Non-pigmented ciliary epithelial cell (primary cell): ENCODE measurements at regions not wholly inside any gene's neighbourhood (a gene's known extent, or its start where the extent isn't known, plus 50 kb on each side); places are given as distances from the start of the nearest gene placed in this dataset.

ENCODE experiments used
- DNase-seq: peaks from one replicate; pipeline ENCODE4 v3.0.0-alpha.2; 2010; ENCODE audit warnings: low read depth

DNA sequence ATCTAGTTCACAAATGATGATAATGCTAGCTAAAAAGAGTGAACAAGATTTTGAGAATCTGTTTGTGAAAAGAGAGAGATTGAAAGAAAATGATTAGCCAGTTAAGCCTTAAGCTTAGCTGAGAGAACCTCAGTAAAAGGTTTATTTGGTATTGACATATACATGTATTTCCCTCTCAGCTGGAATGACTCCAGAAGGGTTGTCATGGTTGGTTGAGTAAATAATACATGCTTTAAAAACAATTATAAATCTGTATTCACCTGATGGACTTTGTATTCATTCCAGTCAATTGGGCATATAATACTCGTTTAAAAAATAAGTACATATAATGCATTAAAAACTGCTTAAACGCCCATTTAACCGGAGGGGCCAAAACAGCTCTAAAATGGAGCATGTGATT, 181.4 kb downstream of the GRB14 start:
- DNase-seq = no peak

- no peak for DNase-seq
Observed at GRCh38 chr2:164439235-164439634, 182.0 kb downstream of the GRB14 start.

GRCh38 chr2:164438490-164439205, 182.6 kb downstream of the GRB14 start:
- DNase-seq = no peak

- no peak for DNase-seq
Observed at GRCh38 chr2:164436131-164436530, 185.2 kb downstream of the GRB14 start.

DNA sequence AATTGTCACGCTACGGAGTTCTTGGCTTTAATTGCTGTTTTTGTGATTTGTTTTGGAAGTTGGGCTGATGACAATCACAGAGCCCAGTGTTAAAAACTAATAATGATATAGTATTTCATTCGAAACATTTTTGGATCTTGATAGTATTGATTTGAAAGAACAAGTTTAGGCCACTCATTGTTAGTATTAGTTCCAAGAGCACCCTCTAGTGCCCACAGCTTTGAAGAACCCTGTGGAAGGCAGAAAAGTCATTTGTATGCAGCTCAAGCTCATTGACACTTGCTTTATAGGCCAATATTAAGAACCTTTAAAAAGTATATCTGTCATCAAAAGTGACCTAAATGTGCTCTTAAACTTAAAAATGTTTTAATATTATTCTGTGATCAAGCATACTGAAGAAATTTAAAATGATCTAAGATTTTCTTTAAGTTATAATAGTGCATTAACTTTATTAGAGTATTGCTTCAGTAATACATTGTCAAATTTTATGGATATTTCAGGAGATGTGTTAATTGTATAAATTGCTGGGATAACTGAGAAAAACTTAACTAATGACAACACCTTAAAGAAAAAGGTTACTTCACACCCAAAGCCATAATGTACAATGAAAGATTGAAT, 191.0 kb downstream of the GRB14 start:
- peak; percentile 13 for DNase-seq

DNA sequence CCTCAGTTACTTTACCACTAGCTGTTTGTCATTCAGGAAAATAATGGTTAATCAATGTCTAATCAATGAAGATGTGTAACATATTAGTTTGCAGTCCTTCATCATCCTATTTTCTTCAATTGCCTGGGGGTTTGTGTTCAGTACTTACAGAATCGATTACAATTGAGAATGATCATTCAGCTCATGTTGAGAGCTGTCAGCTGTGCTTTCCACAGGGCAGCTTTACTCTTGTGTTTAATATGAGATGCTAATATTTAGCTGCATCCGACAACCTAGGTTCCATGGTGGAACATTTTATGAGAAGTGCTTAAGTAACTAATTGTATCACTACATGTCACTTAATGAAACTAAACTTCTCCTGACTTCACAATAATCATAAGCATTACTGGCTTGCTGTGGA, 191.9 kb downstream of the GRB14 start:
- no peak for DNase-seq

GRCh38 chr2:164427111-164427510, 194.2 kb downstream of the GRB14 start:
- DNase-seq = no peak

GRCh38 chr2:164420787-164421186, 200.5 kb downstream of the GRB14 start:
- no peak for DNase-seq

DNA sequence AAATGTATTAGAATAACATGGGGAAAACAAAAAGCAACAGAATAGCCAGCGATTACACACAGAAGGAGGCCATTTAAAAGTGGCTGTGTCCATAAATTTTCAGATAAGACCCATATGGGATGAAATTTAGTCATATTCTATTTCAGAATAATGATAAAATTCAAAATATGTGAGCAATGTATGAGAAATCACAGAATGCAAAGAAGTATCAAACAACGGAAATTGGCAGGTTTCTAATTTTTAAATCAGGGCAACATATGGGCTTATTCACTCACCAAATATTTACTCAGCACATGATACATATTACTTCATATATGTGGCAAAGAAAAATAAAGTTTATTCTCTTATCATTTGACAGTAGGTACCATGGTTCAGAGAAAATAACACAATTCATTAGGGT, 208.5 kb downstream of the GRB14 start:
- DNase-seq = no peak

GRCh38 chr2:164389411-164389810, 231.9 kb downstream of the GRB14 start:
- no peak for DNase-seq

DNA sequence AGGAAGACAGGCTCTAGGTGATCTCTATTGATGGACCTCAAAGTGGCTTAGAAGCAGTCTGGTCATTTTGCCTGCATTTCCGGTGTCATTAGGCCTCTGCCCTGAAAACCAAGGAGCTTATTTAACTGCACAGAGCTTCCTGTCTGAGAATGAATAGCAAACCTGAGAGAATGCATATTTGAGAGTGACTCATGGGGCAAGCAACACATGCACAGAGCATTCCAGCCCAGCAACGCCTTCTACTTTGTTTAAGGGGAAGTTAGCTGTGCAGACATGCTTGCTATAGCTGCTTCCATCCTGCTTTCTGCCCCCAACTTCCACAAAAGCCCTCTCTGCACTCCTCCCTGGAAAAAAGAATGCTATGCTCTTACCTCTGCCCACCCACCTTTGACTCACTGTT, 232.8 kb downstream of the GRB14 start:
- DNase-seq = peak; percentile 84

- peak; percentile 14 for DNase-seq
Observed at GRCh38 chr2:164386231-164386630, 235.1 kb downstream of the GRB14 start.

DNA sequence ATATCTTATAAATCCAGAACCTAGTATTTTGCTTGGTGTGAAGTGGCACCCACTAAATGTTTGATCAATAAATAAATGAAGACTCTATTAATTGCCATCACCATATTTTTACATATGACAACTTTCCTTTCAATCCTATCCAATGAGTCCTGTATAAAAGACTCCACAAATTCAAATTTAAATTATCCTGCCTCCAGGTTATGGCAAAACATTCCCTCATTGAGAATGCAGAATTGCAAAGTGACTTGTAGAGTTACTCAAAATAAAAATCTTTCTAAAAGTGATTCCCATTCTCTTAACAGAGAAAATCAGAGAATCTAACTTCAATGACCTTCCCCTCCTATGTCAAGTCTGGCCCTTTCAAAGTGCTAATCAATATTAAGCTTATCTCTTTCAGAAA, 236.8 kb downstream of the GRB14 start:
- no peak for DNase-seq

- DNase-seq = no peak
Observed at GRCh38 chr2:164371916-164372315, 249.4 kb downstream of the GRB14 start.

- no peak for DNase-seq
Observed at GRCh38 chr2:164369366-164369765, 251.9 kb downstream of the GRB14 start.

GRCh38 chr2:164368896-164369295, 252.4 kb downstream of the GRB14 start:
- no peak for DNase-seq

DNA sequence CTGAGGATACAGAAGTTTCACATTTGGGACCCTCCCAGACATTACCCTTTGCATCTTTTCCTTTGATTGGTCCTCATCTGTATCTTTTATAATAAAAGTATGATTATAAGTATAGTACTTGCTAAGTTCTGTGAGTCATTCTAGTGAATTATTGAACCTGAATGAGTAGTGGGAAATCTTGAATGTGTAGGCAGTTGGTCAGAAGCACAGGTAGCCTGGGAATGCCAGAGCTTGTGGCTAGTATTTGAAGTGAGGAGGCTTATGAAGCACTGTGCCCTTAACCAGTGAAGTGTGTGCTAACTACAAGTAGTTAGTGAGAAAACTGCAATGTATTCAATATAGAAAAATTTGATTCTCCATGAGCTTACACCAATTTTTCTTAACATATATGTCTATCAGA, 257.6 kb downstream of the GRB14 start:
- DNase-seq = no peak

DNA sequence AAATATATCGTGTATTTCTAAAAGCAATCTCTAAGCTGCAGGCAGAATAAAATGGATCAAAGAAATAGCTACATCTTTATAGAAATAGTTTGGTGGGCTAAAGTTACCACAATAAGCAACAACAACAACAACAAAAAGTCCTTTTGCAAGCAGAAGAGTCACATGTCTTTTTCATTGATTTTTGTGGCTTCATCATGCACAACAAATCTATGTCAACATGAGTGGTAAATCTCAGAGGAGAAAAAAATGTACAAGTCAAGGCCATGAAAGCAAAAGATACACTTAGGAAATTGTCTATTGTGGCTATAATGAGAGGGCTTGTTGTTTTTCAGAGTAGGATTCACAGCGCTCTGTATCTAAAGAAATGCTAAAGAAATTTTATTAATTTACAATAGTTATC, 269.7 kb downstream of the GRB14 start:
- DNase-seq = no peak

GRCh38 chr2:164335947-164336346, 285.3 kb downstream of the GRB14 start:
- no peak for DNase-seq

- DNase-seq = no peak
Observed at GRCh38 chr2:164335128-164335527, 286.2 kb downstream of the GRB14 start.

GRCh38 chr2:164328310-164328709, 293.0 kb downstream of the GRB14 start:
- no peak for DNase-seq

DNA sequence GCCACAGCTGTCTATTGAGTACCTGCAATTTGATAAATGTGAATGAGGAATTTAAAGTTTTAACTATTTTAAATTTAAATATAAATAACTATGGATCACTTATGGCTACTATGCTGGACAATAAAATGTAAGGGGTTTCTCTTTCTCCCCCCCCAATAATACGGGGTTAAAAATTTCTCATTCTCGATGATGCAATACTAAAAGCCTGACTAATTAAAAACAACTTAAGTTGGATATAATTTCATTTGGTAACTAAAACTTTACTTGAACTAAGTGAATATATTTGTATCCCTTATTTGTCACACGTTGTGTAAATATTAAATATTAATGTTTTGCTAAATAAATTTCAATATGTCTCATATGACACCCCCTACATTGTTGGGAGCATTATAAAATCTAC, 297.3 kb downstream of the GRB14 start:
- DNase-seq = no peak

DNA sequence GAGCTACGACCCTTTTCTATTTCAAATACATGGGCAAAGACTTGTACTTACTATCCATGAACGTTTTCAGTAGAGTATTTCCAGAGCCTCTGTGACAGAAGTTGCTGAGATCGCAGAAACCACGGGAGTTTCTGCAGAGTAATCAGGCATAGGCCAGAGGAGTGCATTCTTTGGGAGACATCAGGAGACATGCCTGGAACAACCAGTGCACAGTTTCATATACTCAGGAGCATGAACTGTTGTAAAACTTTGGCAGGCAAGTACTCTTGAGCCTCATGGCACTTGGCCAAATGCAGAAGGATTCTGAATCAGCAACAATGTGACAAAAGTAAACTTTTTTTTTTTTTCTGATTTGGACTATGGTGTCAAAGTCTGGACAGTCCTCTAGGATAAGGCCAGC, 307.1 kb downstream of the GRB14 start:
- peak; percentile 9 for DNase-seq

DNA sequence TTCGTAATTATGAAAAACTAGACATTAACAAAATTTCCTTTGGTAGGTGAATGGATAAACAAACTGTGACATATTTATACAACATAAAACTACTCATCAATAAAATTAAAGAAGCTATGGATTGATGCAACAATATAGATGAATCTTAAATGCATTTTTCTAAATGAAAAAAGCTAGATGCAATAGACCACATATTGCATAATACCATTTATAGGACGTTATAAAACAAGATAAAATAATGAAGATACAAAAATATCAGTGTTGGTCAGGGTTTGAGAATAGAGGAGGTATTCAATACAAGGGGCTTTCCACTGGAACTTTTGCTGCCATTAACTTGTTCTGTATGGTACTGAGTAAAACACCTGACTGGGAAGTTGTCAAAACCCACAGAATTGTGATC, 314.4 kb downstream of the GRB14 start:
- DNase-seq = no peak
